Astrocyte of the cerebellum (primary cell): ENCODE measurements at regions not wholly inside any gene's neighbourhood (a gene's known extent, or its start where the extent isn't known, plus 50 kb on each side); places are given as distances from the start of the nearest gene placed in this dataset.
"Not testable (repeated sequence)": the region's sequence is repeated elsewhere in the genome, so short reads cannot be mapped to it uniquely, and the experiment has no call there.

ENCODE experiments used
- DNase-seq: peaks from one replicate; pipeline ENCODE4 v3.0.0-alpha.2; 2011; ENCODE audit warnings: low read depth
- H3K4me3 ChIP-seq: 2 replicates; pipeline ENCODE4 v1.5.1; 2011; ENCODE audit warnings: mild to moderate bottlenecking, low read depth, low read length, moderate library complexity
- in situ Hi-C: cut with HindIII; loops from 2 replicates; pipeline ENCODE4 v1.10.0; 2017; ENCODE audit warnings: low sequenced_read_pairs

GRCh38 chr20:26086195-26086594 is 389.5 kb upstream of the ZNF337 start:
- DNase-seq, in situ Hi-C loops, H3K4me3 ChIP-seq: not testable (repeated sequence)

- H3K4me3 ChIP-seq, DNase-seq, in situ Hi-C loops: not testable (repeated sequence)
These were observed 377.3 kb upstream of the ZNF337 start for GRCh38 chr20:26073972-26074371.

- DNase-seq, in situ Hi-C loops, H3K4me3 ChIP-seq: not testable (repeated sequence)
These were observed 362.7 kb upstream of the ZNF337 start for GRCh38 chr20:26059324-26059723.

GRCh38 chr20:26058446-26058845 is 361.8 kb upstream of the ZNF337 start:
- in situ Hi-C loops, H3K4me3 ChIP-seq: not testable (repeated sequence)

GRCh38 chr20:26057135-26057752 is 360.6 kb upstream of the ZNF337 start:
- H3K4me3 ChIP-seq, DNase-seq, in situ Hi-C loops: not testable (repeated sequence)

More at GRCh38 chr20:26058446-26058845, 361.8 kb upstream of the ZNF337 start:
- not testable (repeated sequence) for DNase-seq

GRCh38 chr20:26025792-26026191 is 329.1 kb upstream of the ZNF337 start:
- DNase-seq, in situ Hi-C loops, H3K4me3 ChIP-seq: not testable (repeated sequence)

- DNase-seq, in situ Hi-C loops, H3K4me3 ChIP-seq: not testable (repeated sequence)
These were observed 314.3 kb upstream of the ZNF337 start for GRCh38 chr20:26010942-26011276.

- in situ Hi-C loops, DNase-seq: not testable (repeated sequence)
- peak overlapping the region; percentile 58 for H3K4me3 ChIP-seq
These were observed 313.7 kb upstream of the ZNF337 start for GRCh38 chr20:26010224-26010941.

- in situ Hi-C loops: not testable (repeated sequence)
- peak overlapping the region; percentile 58 for H3K4me3 ChIP-seq
- DNase-seq: peak; percentile 89
These were observed 313.0 kb upstream of the ZNF337 start for GRCh38 chr20:26009402-26010223.

- in situ Hi-C loops: not testable (repeated sequence)
These were observed 311.4 kb upstream of the ZNF337 start for GRCh38 chr20:26008026-26008425.

GRCh38 chr20:26006164-26006563 is 309.5 kb upstream of the ZNF337 start:
- DNase-seq, H3K4me3 ChIP-seq, in situ Hi-C loops: not testable (repeated sequence)

More at GRCh38 chr20:26008026-26008425, 311.4 kb upstream of the ZNF337 start:
- not testable (repeated sequence) for DNase-seq, H3K4me3 ChIP-seq

- H3K4me3 ChIP-seq, in situ Hi-C loops, DNase-seq: not testable (repeated sequence)
These were observed 307.3 kb upstream of the ZNF337 start for GRCh38 chr20:26003959-26004358.

- in situ Hi-C loops, DNase-seq, H3K4me3 ChIP-seq: not testable (repeated sequence)
These were observed 300.9 kb upstream of the ZNF337 start for GRCh38 chr20:25997367-25998038.
